ENCODE measurements at regions not wholly inside any gene's neighbourhood (a gene's known extent, or its start where the extent isn't known, plus 50 kb on each side); places are given as distances from the start of the nearest gene placed in this dataset.

GRCh38 chr1:193649587-193649986 is 463.2 kb upstream of the B3GALT2 start:
- 64 to 97% (median 82%) methylated on average over 3 of the region's 3 CpGs for whole genome bisulfite sequencing, 4 donors
- H3K36me3 ChIP-seq = no peaks in the 10 kb centered on the region
- H3K27me3 ChIP-seq = no peaks in the 10 kb centered on the region
- no peaks in the 10 kb centered on the region for H3K4me1 ChIP-seq
- no peak overlapping the region for H3K4me3 ChIP-seq
- intact Hi-C loops (cut with DNase I) = no loop called here
- TF ChIP-seq POLR2A (IDR thresholded peaks at IDR 0.05) = no peak
- no peak for TF ChIP-seq CTCF (IDR thresholded peaks at IDR 0.05)
- no peak for ATAC-seq
- no peak for DNase-seq
- H3K9me3 ChIP-seq = peaks cover 0 to 44% (median 9%) of the 10 kb centered on the region in 12 donors
- no peak overlapping the region for H3K27ac ChIP-seq

GRCh38 chr1:193634876-193635275 is 448.5 kb upstream of the B3GALT2 start:
- Histone ChIP-seq H3K4me1 (peaks cover 0 to 7% (median 0%) of the 10 kb centered on the region in 12 donors), H3K27me3 (no peaks in the 10 kb centered on the region), H3K36me3 (no peaks in the 10 kb centered on the region), H3K9me3 (peaks cover 0 to 8% (median 0%) of the 10 kb centered on the region in 12 donors), H3K4me3 (no peak overlapping the region), H3K27ac (no peak overlapping the region)
- no peak for TF ChIP-seq CTCF (IDR thresholded peaks at IDR 0.05)
- TF ChIP-seq POLR2A (IDR thresholded peaks at IDR 0.05) = no peak
- ATAC-seq (no peak), DNase-seq (no peak)
- intact Hi-C loops (cut with DNase I) = no loop called here
- 89 to 98% (median 95%) methylated on average over 1 of the region's 1 CpG for WGBS, 4 donors

- no peak for DNase-seq
- intact Hi-C loops (cut with DNase I) = no loop called here
- Histone ChIP-seq H3K4me1 (peaks cover 0 to 7% (median 0%) of the 10 kb centered on the region in 12 donors), H3K9me3 (peaks cover 0 to 4% (median 0%) of the 10 kb centered on the region in 12 donors), H3K36me3 (no peaks in the 10 kb centered on the region), H3K27ac (no peak overlapping the region), H3K4me3 (no peak overlapping the region), H3K27me3 (no peaks in the 10 kb centered on the region)
- TF ChIP-seq CTCF (IDR thresholded peaks at IDR 0.05) (no peak), POLR2A (IDR thresholded peaks at IDR 0.05) (no peak)
- 63 to 78% (median 68%) methylated on average over 2 of the region's 2 CpGs for WGBS, 4 donors
- ATAC-seq = no peak
Observed at GRCh38 chr1:193634470-193634869, 448.1 kb upstream of the B3GALT2 start.

- TF ChIP-seq POLR2A (IDR thresholded peaks at IDR 0.05) (no peak), CTCF (IDR thresholded peaks at IDR 0.05) (no peak)
- ATAC-seq (no peak), DNase-seq (no peak)
- no peaks in the 10 kb centered on the region for H3K27me3 ChIP-seq
- H3K27ac ChIP-seq = no peak overlapping the region
- no peak overlapping the region for H3K4me3 ChIP-seq
- H3K9me3 ChIP-seq = no peaks in the 10 kb centered on the region
- intact Hi-C loops (cut with DNase I) = no loop called here
- H3K36me3 ChIP-seq = no peaks in the 10 kb centered on the region
- H3K4me1 ChIP-seq = peaks cover 0 to 7% (median 0%) of the 10 kb centered on the region in 12 donors
- 34 to 73% (median 55%) methylated on average over 2 of the region's 2 CpGs for WGBS, 4 donors
Observed at GRCh38 chr1:193633991-193634390, 447.6 kb upstream of the B3GALT2 start.

Data from heart left ventricle (tissue), 16 donors.